HG02943 (cell line): ENCODE measurements at regions not wholly inside any gene's neighbourhood (a gene's known extent, or its start where the extent isn't known, plus 50 kb on each side); places are given as distances from the start of the nearest gene placed in this dataset.
A peak's percentile ranks its signal among the peaks of the same experiment; 100 is the strongest.
"Not testable (repeated sequence)": the region's sequence is repeated elsewhere in the genome, so short reads cannot be mapped to it uniquely, and the experiment has no call there.

Experiments
- ATAC-seq: cut with Tn5 transposase; IDR thresholded peaks from one replicate; pipeline ENCODE4 v1.9.1; 2021; ENCODE audit warnings: mild to moderate bottlenecking, low read depth, moderate library complexity; ENCODE audit not compliant: unreplicated experiment

GRCh38 chr7:131028295-131028694, 294.3 kb upstream of the KLF14 start:
- no peak for ATAC-seq

- no peak for ATAC-seq
These were observed 295.0 kb upstream of the KLF14 start for GRCh38 chr7:131029002-131029401.

- peak; percentile 47 for ATAC-seq
These were observed 296.4 kb upstream of the MKLN1 start for GRCh38 chr7:131031099-131031868.

- ATAC-seq: no peak
These were observed 294.9 kb upstream of the MKLN1 start for GRCh38 chr7:131032786-131033185.

GRCh38 chr7:131034166-131034881, 293.4 kb upstream of the MKLN1 start:
- ATAC-seq: no peak

GRCh38 chr7:131035088-131035770, 292.4 kb upstream of the MKLN1 start:
- no peak for ATAC-seq

GRCh38 chr7:131038153-131038552, 289.5 kb upstream of the MKLN1 start:
- no peak for ATAC-seq

- no peak for ATAC-seq
These were observed 288.3 kb upstream of the MKLN1 start for GRCh38 chr7:131039355-131039762.

GRCh38 chr7:131039836-131040235, 287.8 kb upstream of the MKLN1 start:
- ATAC-seq: no peak

GRCh38 chr7:131040467-131040932, 287.2 kb upstream of the MKLN1 start:
- peak; percentile 53 for ATAC-seq

GRCh38 chr7:131041012-131041695, 286.5 kb upstream of the MKLN1 start:
- not testable (repeated sequence) for ATAC-seq

GRCh38 chr7:131042269-131043160, 285.2 kb upstream of the MKLN1 start:
- ATAC-seq: no peak

- no peak for ATAC-seq
These were observed 282.1 kb upstream of the MKLN1 start for GRCh38 chr7:131045526-131045925.

- no peak for ATAC-seq
These were observed 281.4 kb upstream of the MKLN1 start for GRCh38 chr7:131046246-131046645.

GRCh38 chr7:131047651-131048304, 279.9 kb upstream of the MKLN1 start:
- no peak for ATAC-seq

- no peak for ATAC-seq
These were observed 276.4 kb upstream of the MKLN1 start for GRCh38 chr7:131051304-131051703.

- ATAC-seq: no peak
These were observed 275.3 kb upstream of the MKLN1 start for GRCh38 chr7:131052285-131052904.

- no peak for ATAC-seq
These were observed 271.7 kb upstream of the MKLN1 start for GRCh38 chr7:131056007-131056406.
